Testis (tissue), 2 donors: ENCODE measurements at regions not wholly inside any gene's neighbourhood (a gene's known extent, or its start where the extent isn't known, plus 50 kb on each side); places are given as distances from the start of the nearest gene placed in this dataset.

Source experiments
- POLR2A ChIP-seq: fragments of 450-650 bp; IDR thresholded peaks from one replicate; pipeline ENCODE4 v1.6.1; 2017; ENCODE audit warnings: antibody characterized with exemption, mild to moderate bottlenecking, moderate library complexity
- TF ChIP-seq, protein P1 (sequence below), 3 experiments: fragments of 450-650 bp in 2 of 3; fragments of 200-600 bp in 1 of 3; sonication (generic) in 1 of 3; IDR thresholded peaks; one replicate each; pipeline ENCODE4 v1.5.1; 2016 to 2019; ENCODE audit warnings: antibody characterized with exemption in 3 of 3, mild to moderate bottlenecking in 2 of 3, moderate library complexity in 1 of 3

DNA sequence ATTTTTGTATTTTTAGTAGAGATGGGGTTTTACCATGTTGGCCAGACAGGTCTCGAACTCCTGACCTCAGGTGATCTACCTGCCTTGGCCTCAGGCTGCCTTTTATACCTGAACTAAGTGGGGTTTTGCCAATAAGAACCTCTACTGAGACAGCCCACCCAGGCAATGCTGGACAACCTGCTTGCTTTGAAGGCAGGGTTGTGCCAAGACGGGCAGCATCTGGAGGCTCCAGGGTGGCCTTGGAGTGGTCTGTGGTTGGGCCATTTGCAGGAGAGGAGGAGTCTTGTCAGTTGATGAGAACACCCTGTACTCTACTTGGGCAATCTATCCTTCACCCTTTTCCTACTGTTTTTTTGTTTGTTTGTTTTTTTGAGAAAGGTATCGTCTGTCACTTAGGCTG is 75.3 kb upstream of the ZNF735 start:
- TF ChIP-seq, protein P1, sequence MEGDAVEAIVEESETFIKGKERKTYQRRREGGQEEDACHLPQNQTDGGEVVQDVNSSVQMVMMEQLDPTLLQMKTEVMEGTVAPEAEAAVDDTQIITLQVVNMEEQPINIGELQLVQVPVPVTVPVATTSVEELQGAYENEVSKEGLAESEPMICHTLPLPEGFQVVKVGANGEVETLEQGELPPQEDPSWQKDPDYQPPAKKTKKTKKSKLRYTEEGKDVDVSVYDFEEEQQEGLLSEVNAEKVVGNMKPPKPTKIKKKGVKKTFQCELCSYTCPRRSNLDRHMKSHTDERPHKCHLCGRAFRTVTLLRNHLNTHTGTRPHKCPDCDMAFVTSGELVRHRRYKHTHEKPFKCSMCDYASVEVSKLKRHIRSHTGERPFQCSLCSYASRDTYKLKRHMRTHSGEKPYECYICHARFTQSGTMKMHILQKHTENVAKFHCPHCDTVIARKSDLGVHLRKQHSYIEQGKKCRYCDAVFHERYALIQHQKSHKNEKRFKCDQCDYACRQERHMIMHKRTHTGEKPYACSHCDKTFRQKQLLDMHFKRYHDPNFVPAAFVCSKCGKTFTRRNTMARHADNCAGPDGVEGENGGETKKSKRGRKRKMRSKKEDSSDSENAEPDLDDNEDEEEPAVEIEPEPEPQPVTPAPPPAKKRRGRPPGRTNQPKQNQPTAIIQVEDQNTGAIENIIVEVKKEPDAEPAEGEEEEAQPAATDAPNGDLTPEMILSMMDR (IDR thresholded peaks at IDR 0.05): no peak
- no peak for TF ChIP-seq POLR2A
